IMR-90 (cell line): ENCODE measurements at regions not wholly inside any gene's neighbourhood (a gene's known extent, or its start where the extent isn't known, plus 50 kb on each side); places are given as distances from the start of the nearest gene placed in this dataset.

ENCODE experiments used
- ATAC-seq: fragments of 200-7000 bp; cut with Tn5 transposase; 2 replicates; pipeline ENCODE4 v1.9.1; 2020; ENCODE audit warnings: low read depth, mild to moderate bottlenecking, moderate library complexity
- BruUV-seq: library from RNA; stranded (reverse); fragments of 400-500 nt; replicated peaks from 2 replicates; lab custom pipeline; 2021; lab: Mats Ljungman, UMichigan
- CTCF ChIA-PET: fragments of 300-600 bp; formaldehyde crosslinking; extraction: SDS; loops from one replicate; lab custom pipeline; 2021; ENCODE audit warnings: antibody characterized with exemption; lab: Yijun Ruan, JAX
- POLR2A ChIA-PET: fragments of 300-600 bp; sonication (Branson Sonifier 250); formaldehyde crosslinking; loops from one replicate; lab custom pipeline; 2022; ENCODE audit warnings: antibody characterized with exemption; ENCODE audit not compliant: unreplicated experiment; lab: Charles Lee
- DNase-seq: peaks from one replicate; pipeline ENCODE4 v3.0.0; 2013
- H2AFZ ChIP-seq: replicated peaks from 2 replicates; pipeline ENCODE3; 2013; ENCODE audit warnings: low read length, mild to moderate bottlenecking; ENCODE audit not compliant: poor library complexity
- H2AK5ac ChIP-seq: 2 replicates; pipeline ENCODE4 v1.6.1; 2013; ENCODE audit warnings: low read depth, low read length, inconsistent platforms
- H2AK9ac ChIP-seq: replicated peaks from 2 replicates; pipeline ENCODE3; 2013; ENCODE audit warnings: mild to moderate bottlenecking, low read depth, low read length, moderate library complexity; ENCODE audit not compliant: poor library complexity
- H2BK120ac ChIP-seq: 2 replicates; pipeline ENCODE4 v1.6.1; 2013; ENCODE audit warnings: low read depth, low read length, inconsistent platforms
- H2BK15ac ChIP-seq: 3 replicates; pipeline ENCODE4 v1.6.1; 2013; ENCODE audit warnings: low read depth, low read length, inconsistent platforms
- H2BK20ac ChIP-seq: 2 replicates; pipeline ENCODE4 v1.6.1; 2013; ENCODE audit warnings: low read depth, mild to moderate bottlenecking, inconsistent platforms, low read length, moderate library complexity
- H2BK5ac ChIP-seq: 2 replicates; pipeline ENCODE4 v1.6.1; 2013; ENCODE audit warnings: mild to moderate bottlenecking, low read depth, low read length, inconsistent platforms; ENCODE audit not compliant: poor library complexity, severe bottlenecking
- H3K14ac ChIP-seq: replicated peaks from 2 replicates; pipeline ENCODE4 v1.6.1; 2013; ENCODE audit warnings: low read depth, low read length, inconsistent platforms
- H3K18ac ChIP-seq: 2 replicates; pipeline ENCODE4 v1.6.1; 2013; ENCODE audit warnings: low read depth, low read length, control low read depth
- H3K23ac ChIP-seq: 2 replicates; pipeline ENCODE4 v1.6.1; 2013; ENCODE audit warnings: low read depth, low read length, inconsistent platforms
- H3K27ac ChIP-seq: 2 replicates; pipeline ENCODE4 v1.5.1; 2013; ENCODE audit warnings: mild to moderate bottlenecking, control low read depth, low read length; ENCODE audit not compliant: insufficient read depth
- H3K27me3 ChIP-seq: 2 replicates; pipeline ENCODE4 v1.6.1; 2013; ENCODE audit warnings: low read length; ENCODE audit not compliant: control insufficient read depth, insufficient read depth
- H3K36me3 ChIP-seq: 2 replicates; pipeline ENCODE4 v1.6.1; 2013; ENCODE audit warnings: low read length, mixed read lengths; ENCODE audit not compliant: control insufficient read depth, insufficient read depth
- H3K4ac ChIP-seq: 2 replicates; pipeline ENCODE4 v1.6.1; 2013; ENCODE audit warnings: low read depth, low read length, inconsistent platforms
- H3K4me1 ChIP-seq: 2 replicates; pipeline ENCODE4 v1.6.1; 2013; ENCODE audit warnings: low read length, mixed read lengths; ENCODE audit not compliant: control insufficient read depth, insufficient read depth
- H3K4me2 ChIP-seq: 2 replicates; pipeline ENCODE4 v1.6.1; 2013; ENCODE audit warnings: low read depth, mild to moderate bottlenecking, control low read depth, low read length, moderate library complexity
- H3K4me3 ChIP-seq: 2 replicates; pipeline ENCODE4 v1.5.1; 2013; ENCODE audit warnings: low read depth, mild to moderate bottlenecking, control low read depth, low read length, moderate library complexity; ENCODE audit not compliant: insufficient read depth
- H3K56ac ChIP-seq: 2 replicates; pipeline ENCODE4 v1.6.1; 2013; ENCODE audit warnings: low read length, inconsistent platforms; ENCODE audit not compliant: insufficient read depth; ENCODE audit errors: extremely low read depth
- H3K79me1 ChIP-seq, 2 experiments: 2 replicates each; pipeline ENCODE4 v1.6.1; 2013; ENCODE audit warnings: low read length in 2 of 2, inconsistent platforms in 1 of 2, low read depth in 1 of 2
- H3K9ac ChIP-seq: 2 replicates; pipeline ENCODE4 v1.6.1; 2013; ENCODE audit warnings: low read depth, low read length, control low read depth
- H3K9me1 ChIP-seq: 2 replicates; pipeline ENCODE4 v1.6.1; 2013; ENCODE audit warnings: low read length, inconsistent platforms; ENCODE audit not compliant: insufficient read depth
- H3K9me3 ChIP-seq: 2 replicates; pipeline ENCODE4 v1.6.1; 2013; ENCODE audit warnings: low read length; ENCODE audit not compliant: control insufficient read depth, insufficient read depth
- H4K20me1 ChIP-seq: 2 replicates; pipeline ENCODE4 v1.6.1; 2013; ENCODE audit warnings: low read length, inconsistent platforms; ENCODE audit not compliant: insufficient read depth
- H4K5ac ChIP-seq: 2 replicates; pipeline ENCODE4 v1.6.1; 2013; ENCODE audit warnings: mild to moderate bottlenecking, low read depth, low read length, control low read depth
- H4K8ac ChIP-seq, 2 experiments: 2 replicates each; pipeline ENCODE4 v1.6.1; 2013; ENCODE audit warnings: low read depth in 2 of 2, low read length in 2 of 2, control low read depth in 1 of 2, inconsistent platforms in 1 of 2
- H4K91ac ChIP-seq: 2 replicates; pipeline ENCODE4 v1.6.1; 2013; ENCODE audit warnings: low read depth, low read length, inconsistent platforms; ENCODE audit not compliant: insufficient read depth
- BHLHE40 ChIP-seq: fragments of 150-350 bp; IDR thresholded peaks from 2 replicates; pipeline ENCODE4 v1.6.1; 2016; ENCODE audit warnings: mild to moderate bottlenecking, low read depth, low read length
- CEBPB ChIP-seq: IDR thresholded peaks from 2 replicates; pipeline ENCODE4 v1.6.1; 2012; ENCODE audit warnings: low read depth, low read length, improper control_type of control experiment
- CHD1 ChIP-seq: IDR thresholded peaks from 2 replicates; pipeline ENCODE4 v1.6.1; 2012; ENCODE audit warnings: low read depth, low read length, improper control_type of control experiment
- CTCF ChIP-seq: conservative IDR thresholded peaks from 2 replicates; pipeline ENCODE4 v1.5.1; 2012; ENCODE audit warnings: mild to moderate bottlenecking, low read depth, low read length, improper control_type of control experiment
- ELK1 ChIP-seq: fragments of 150-350 bp; IDR thresholded peaks from 2 replicates; pipeline ENCODE4 v1.6.1; 2016; ENCODE audit warnings: low read depth, mild to moderate bottlenecking, low read length, moderate library complexity, borderline replicate concordance
- FOS ChIP-seq: fragments of 150-350 bp; IDR thresholded peaks from 2 replicates; pipeline ENCODE4 v1.6.1; 2016; ENCODE audit warnings: low read depth, low read length
- MAFK ChIP-seq: IDR thresholded peaks from 2 replicates; pipeline ENCODE4 v1.6.1; 2012; ENCODE audit warnings: low read depth, low read length, improper control_type of control experiment
- MAZ ChIP-seq: IDR thresholded peaks from 2 replicates; pipeline ENCODE4 v1.6.1; 2012; ENCODE audit warnings: low read depth, mild to moderate bottlenecking, low read length, improper control_type of control experiment, moderate library complexity, borderline replicate concordance
- MXI1 ChIP-seq: IDR thresholded peaks from 2 replicates; pipeline ENCODE4 v1.6.1; 2012; ENCODE audit warnings: low read depth, mild to moderate bottlenecking, low read length, moderate library complexity, borderline replicate concordance
- NFE2L2 ChIP-seq: fragments of 150-350 bp; IDR thresholded peaks from 2 replicates; pipeline ENCODE4 v1.6.1; 2016; ENCODE audit warnings: low read depth, mild to moderate bottlenecking, low read length
- POLR2A ChIP-seq: IDR thresholded peaks from 2 replicates; pipeline ENCODE4 v1.6.1; 2012; ENCODE audit warnings: mild to moderate bottlenecking, low read depth, low read length
- RAD21 ChIP-seq: IDR thresholded peaks from 2 replicates; pipeline ENCODE4 v1.6.1; 2012; ENCODE audit warnings: low read length, improper control_type of control experiment
- RCOR1 ChIP-seq: IDR thresholded peaks from 2 replicates; pipeline ENCODE4 v1.6.1; 2012; ENCODE audit warnings: mild to moderate bottlenecking, low read length, improper control_type of control experiment; ENCODE audit not compliant: insufficient replicate concordance
- RFX5 ChIP-seq: IDR thresholded peaks from 2 replicates; pipeline ENCODE4 v1.8.0; 2012; ENCODE audit warnings: low read depth, mild to moderate bottlenecking, low read length, moderate library complexity
- SMC3 ChIP-seq: fragments of 150-350 bp; IDR thresholded peaks from 2 replicates; pipeline ENCODE4 v1.6.1; 2016; ENCODE audit warnings: low read depth, mild to moderate bottlenecking, antibody characterized with exemption, low read length, moderate library complexity
- USF2 ChIP-seq: fragments of 150-350 bp; IDR thresholded peaks from 2 replicates; pipeline ENCODE4 v1.6.1; 2017; ENCODE audit warnings: mild to moderate bottlenecking, antibody characterized with exemption, low read length, low read depth
- WGBS, 2 experiments: methylation state at CpG; one replicate each; pipeline versions ENCODE4 v1.1.5 to v1.1.7; 2013; ENCODE audit warnings: missing lambda C conversion rate in 2 of 2; ENCODE audit not compliant: insufficient read length in 1 of 2; ENCODE audit errors: extremely low coverage in 2 of 2; 5-methylcytosine and 5-hydroxymethylcytosine counted together
- dilution Hi-C: fragments of 300-500 bp; cut with HindIII; formaldehyde crosslinking; loops from one replicate; pipeline ENCODE4 v1.14.3; 2018; ENCODE audit warnings: low sequenced_read_pairs; ENCODE audit not compliant: unreplicated experiment
- in situ Hi-C: fragments of 300-500 bp; cut with MboI; formaldehyde crosslinking; loops from 3 replicates; pipeline ENCODE4 v1.14.3; 2019; ENCODE audit warnings: low sequenced_read_pairs, inconsistent platforms, mixed read lengths
- intact Hi-C: fragments of 100-400 bp; cut with micrococcal nuclease; formaldehyde crosslinking; loops from 2 replicates; pipeline ENCODE4 v1.10.0; 2022

- H3K9ac ChIP-seq: no peak overlapping the region
These were observed 145.3 kb upstream of the RXFP2 start for GRCh38 chr13:31594056-31594455.

More at GRCh38 chr13:31594056-31594455, 145.3 kb upstream of the RXFP2 start:
- Histone ChIP-seq H3K4me2 (no peak overlapping the region), H4K91ac (no peak overlapping the region), H2BK20ac (no peak overlapping the region), H3K23ac (no peak overlapping the region), H2AK9ac (no peak overlapping the region), H3K14ac (no peak overlapping the region), H3K79me1 (no peaks in the 10 kb centered on the region), H2AK5ac (no peak overlapping the region), H4K8ac (no peak overlapping the region), H3K4ac (no peak overlapping the region), H2BK120ac (no peak overlapping the region), H3K27me3 (no peaks in the 10 kb centered on the region; the same call in none of the 2 replicates), H2AFZ (no peak overlapping the region), H3K27ac (no peak overlapping the region), H3K4me1 (no peaks in the 10 kb centered on the region), H4K20me1 (no peaks in the 10 kb centered on the region), H3K56ac (no peak overlapping the region), H4K5ac (no peak overlapping the region), H3K9me1 (no peaks in the 10 kb centered on the region), H2BK15ac (no peak overlapping the region), H3K36me3 (no peaks in the 10 kb centered on the region), H3K9me3 (no peaks in the 10 kb centered on the region), H2BK5ac (no peak overlapping the region), H3K4me3 (no peak overlapping the region), H3K18ac (no peak overlapping the region)
- ATAC-seq (no peak), DNase-seq (no peak)
- no TSS peak for BruUV-seq
- in situ Hi-C loops (no loop called here), intact Hi-C loops (no loop called here), dilution Hi-C loops (no loop called here)
- CTCF ChIA-PET: interaction anchor here (1.4 kb wide), 1 partner anchor 12 kb away, joined by 3 read pairs; no protein-coding TSS in a partner anchor
- no peak for TF ChIP-seq CTCF
- no peak for TF ChIP-seq POLR2A
- no peak for TF ChIP-seq FOS
- TF ChIP-seq ELK1: no peak
- no peak for TF ChIP-seq USF2
- TF ChIP-seq RAD21: no peak
- no peak for TF ChIP-seq CHD1
- TF ChIP-seq SMC3: no peak
- no peak for TF ChIP-seq MXI1
- TF ChIP-seq BHLHE40: no peak
- no peak for TF ChIP-seq MAZ
- TF ChIP-seq RCOR1: no peak
- no peak for TF ChIP-seq RFX5
- TF ChIP-seq MAFK: no peak
- no peak for TF ChIP-seq NFE2L2
- no peak for TF ChIP-seq CEBPB
- 71% methylated on average over 2 of the region's 5 CpGs; no CpG with 5 or more reads in 1 of the 2 experiments for WGBS, 2 experiments
- POLR2A ChIA-PET: no interaction called here
